ENCODE measurements at regions not wholly inside any gene's neighbourhood (a gene's known extent, or its start where the extent isn't known, plus 50 kb on each side); places are given as distances from the start of the nearest gene placed in this dataset.
"Not testable (repeated sequence)": the region's sequence is repeated elsewhere in the genome, so short reads cannot be mapped to it uniquely, and the experiment has no call there.

- H3K27ac ChIP-seq; DNase-seq (ENCODE audit: low read depth, low spot score): not testable (repeated sequence)
Measured at GRCh38 chr1:120465900-120466299, 51.1 kb downstream of the NBPF8 start.

GRCh38 chr1:120477663-120478062 lies 62.8 kb downstream of the NBPF8 start:
- DNase-seq (ENCODE audit: low read depth, low spot score); H3K27ac ChIP-seq: not testable (repeated sequence)

DNA sequence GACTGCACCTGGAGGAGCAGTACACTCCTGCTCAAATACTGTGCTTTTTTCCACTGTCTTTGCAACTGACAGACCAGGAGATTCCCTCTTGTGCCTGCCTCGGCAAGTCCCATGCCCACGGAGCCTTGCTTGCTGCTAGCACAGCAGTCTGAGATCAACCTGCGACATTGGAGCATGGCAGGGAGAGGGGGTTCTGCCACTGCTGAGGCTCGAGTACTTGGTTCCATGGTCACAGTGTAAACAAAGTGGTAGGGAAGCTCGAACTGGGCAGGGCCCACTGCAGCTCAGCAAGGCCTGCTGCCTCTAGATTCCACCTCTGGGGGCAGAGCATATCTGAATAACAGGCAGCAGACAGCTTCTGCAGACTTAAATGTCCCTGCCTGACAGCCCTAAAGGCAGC lies 63.6 kb downstream of the NBPF8 start:
- DNase-seq (ENCODE audit: low read depth, low spot score), result not testable (repeated sequence)

GRCh38 chr1:120487542-120487941 lies 72.7 kb downstream of the NBPF8 start:
- not testable (repeated sequence) for DNase-seq (ENCODE audit: low read depth, low spot score); H3K27ac ChIP-seq

More for the DNA sequence above, 63.6 kb downstream of the NBPF8 start:
- H3K27ac ChIP-seq, result not testable (repeated sequence)

DNA sequence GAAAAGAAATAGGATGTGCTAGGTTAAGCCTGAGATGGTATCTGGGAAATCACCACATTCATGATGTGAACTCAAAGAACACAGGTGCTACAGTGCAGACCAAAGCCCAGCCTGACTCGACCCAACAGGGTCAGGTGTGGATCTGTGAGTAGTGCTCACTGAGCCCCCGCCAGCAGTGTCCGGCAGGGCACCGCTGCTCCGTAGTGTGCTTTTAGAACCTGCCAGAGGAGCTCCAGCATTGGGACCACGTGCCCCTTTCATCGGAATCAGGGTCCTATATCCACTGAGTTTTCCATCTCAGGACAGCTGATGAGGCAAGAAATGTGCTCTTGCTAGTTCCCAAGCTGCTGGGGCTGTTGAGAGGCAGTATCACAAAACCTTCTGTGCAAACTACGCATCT lies 74.4 kb downstream of the NBPF8 start:
- DNase-seq (ENCODE audit: low read depth, low spot score); H3K27ac ChIP-seq: not testable (repeated sequence)

DNA sequence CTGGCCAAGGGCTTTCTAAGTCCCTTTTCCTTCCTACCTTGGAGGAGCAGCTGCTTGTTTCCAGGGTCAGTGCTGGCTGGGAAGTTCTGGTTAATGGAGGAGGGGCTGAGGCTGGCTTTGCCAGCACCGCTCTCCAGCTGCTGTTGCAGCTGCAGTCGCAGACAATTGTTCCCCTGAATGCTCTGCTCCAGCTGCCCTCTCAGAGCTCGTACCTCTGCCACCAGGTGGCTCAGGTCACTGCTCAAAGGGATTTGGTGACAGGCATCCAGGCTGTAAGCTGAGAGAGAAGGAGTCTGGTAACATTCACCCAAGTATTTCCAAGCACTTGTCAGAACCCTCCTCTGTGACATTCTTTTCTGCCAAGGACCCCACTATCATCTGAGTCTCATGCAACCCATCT lies 82.3 kb downstream of the NBPF8 start:
- not testable (repeated sequence) for H3K27ac ChIP-seq; DNase-seq (ENCODE audit: low read depth, low spot score)

DNA sequence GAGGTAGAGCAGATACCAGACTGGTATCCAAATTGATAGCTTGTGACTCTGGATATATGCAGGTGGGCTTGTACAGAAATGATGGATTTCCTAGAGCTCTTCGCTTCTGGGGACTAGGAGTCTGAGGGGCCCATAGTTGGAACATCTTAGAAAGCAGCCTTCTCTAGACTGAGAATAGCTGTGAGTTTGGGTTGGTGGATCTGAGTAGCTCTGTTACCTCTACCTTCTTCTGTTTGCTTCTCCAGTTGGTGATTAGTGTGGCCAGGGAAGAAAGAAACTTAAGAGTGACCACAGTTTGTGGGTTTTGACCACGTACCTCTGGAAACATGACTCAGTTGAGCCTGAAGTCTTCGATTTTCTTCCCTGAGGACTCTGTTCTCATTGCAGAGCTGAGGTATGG lies 88.4 kb downstream of the NBPF8 start:
- H3K27ac ChIP-seq; DNase-seq (ENCODE audit: low read depth, low spot score): not testable (repeated sequence)

- not testable (repeated sequence) for DNase-seq (ENCODE audit: low read depth, low spot score); H3K27ac ChIP-seq
Measured at GRCh38 chr1:120506352-120506751, 91.5 kb downstream of the NBPF8 start.

- DNase-seq (ENCODE audit: low read depth, low spot score); H3K27ac ChIP-seq: not testable (repeated sequence)
Measured at GRCh38 chr1:120508351-120508750, 93.5 kb downstream of the NBPF8 start.

DNA sequence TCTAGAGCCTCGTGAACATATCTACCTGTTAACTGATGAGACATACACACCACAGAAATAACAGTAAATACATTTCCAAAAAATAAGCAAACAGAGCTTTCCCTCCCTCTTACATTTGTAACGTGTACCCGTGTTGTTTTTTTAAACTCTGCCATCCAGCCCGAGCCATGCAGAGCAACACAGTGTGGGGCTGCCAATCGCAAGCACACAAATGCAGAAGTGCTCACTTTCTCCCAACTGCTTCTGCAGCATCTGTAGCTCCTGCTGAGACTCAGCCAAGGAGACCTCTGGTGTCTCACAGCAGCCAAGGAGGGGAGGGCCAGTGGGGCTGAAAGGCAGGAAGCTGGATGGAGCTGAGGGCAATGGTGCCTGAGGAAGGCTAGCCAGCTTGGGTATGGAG lies 94.4 kb downstream of the NBPF8 start:
- H3K27ac ChIP-seq; DNase-seq (ENCODE audit: low read depth, low spot score): not testable (repeated sequence)

DNA sequence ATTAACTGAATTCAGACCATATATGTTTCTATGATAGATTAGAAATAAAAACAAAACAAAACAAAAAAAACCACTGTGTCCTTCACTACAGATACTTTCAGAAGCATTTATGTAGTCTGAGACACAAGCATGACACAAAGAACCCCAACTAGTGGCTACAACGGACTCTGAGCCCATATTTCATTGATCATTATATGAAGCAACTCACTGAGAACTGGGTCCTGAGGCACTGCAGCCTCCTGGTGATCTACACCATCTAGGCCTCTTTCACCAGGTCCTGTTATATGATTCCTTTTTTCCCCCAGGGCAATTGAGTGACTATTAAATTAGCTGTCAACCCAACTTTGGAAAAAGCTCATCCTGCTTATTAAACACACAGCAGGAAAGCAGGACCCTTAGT lies 98.3 kb downstream of the NBPF8 start:
- H3K27ac ChIP-seq; DNase-seq (ENCODE audit: low read depth, low spot score): not testable (repeated sequence)

GRCh38 chr1:120513531-120513930 lies 98.7 kb downstream of the NBPF8 start:
- not testable (repeated sequence) for DNase-seq (ENCODE audit: low read depth, low spot score)

GRCh38 chr1:120519196-120519595 lies 104.4 kb downstream of the NBPF8 start:
- not testable (repeated sequence) for H3K27ac ChIP-seq; DNase-seq (ENCODE audit: low read depth, low spot score)

More at GRCh38 chr1:120513531-120513930, 98.7 kb downstream of the NBPF8 start:
- H3K27ac ChIP-seq, result not testable (repeated sequence)

- not testable (repeated sequence) for H3K27ac ChIP-seq; DNase-seq (ENCODE audit: low read depth, low spot score)
Measured at GRCh38 chr1:120524416-120524815, 109.6 kb downstream of the NBPF8 start.

DNA sequence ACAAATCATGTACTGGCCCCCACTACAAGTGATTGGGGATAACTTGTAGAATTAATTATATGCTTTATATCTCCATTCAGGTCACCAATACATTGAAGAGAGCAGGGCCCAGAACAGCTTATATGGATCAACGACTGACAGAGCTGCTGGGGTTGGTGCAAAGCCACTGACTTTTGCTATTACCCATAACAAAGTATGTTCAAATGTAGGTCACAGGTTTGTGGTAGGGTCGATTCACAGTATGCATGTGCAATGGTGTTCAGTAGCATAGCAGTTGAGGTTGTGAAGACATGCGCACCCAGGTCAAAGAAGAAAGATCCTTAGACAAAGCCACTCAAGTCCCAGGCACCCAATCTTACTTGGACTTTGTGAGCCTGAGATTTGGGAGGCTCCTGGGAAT lies 110.6 kb downstream of the NBPF8 start:
- H3K27ac ChIP-seq; DNase-seq (ENCODE audit: low read depth, low spot score): not testable (repeated sequence)

- DNase-seq (ENCODE audit: low read depth, low spot score); H3K27ac ChIP-seq: not testable (repeated sequence)
Measured at GRCh38 chr1:120529475-120530089, 114.7 kb downstream of the NBPF8 start.

DNA sequence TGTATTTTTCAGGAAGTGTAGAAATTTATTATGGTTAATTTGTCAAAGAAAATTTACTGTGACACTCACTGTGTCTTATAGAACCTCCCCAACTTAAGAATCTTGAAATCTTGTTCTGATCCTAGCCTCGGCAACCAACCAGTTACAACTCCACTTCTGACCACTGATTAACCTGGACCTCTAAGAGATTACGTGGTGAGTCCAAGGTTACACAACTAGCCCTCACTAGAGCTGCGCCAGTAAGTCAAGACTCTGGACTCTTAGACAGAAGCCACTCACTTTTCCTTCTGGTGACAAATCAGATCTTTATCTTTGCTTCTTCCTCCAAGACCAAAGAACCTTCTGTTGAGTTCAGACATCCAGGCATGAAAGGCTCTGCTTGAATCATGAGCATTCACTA lies 116.6 kb downstream of the NBPF8 start:
- H3K27ac ChIP-seq; DNase-seq (ENCODE audit: low read depth, low spot score): not testable (repeated sequence)

- DNase-seq (ENCODE audit: low read depth, low spot score), result not testable (repeated sequence)
- peak overlapping the region; percentile 94 for H3K27ac ChIP-seq
Measured at GRCh38 chr1:120534361-120535047, 119.7 kb downstream of the NBPF8 start.

DNA sequence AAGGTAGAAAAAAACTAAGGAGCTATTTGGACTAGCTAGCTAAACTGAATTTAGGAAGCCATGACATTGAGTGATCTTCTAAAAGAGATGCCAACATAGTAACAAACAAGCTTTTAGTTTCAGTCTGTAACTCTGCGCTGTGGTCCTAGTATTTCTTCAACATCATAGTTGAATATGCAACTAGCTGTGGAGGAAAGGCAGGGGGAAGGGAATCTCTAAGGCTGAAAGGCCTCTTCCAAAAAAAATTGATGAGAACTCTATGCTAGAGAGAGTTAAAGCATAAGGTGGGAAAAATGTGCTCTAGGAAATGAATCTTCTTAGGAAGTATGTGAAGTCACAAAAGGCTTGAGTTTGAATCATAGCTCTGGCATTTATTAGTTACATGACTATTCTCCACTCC lies 120.2 kb downstream of the NBPF8 start:
- peak overlapping the region; percentile 94 for H3K27ac ChIP-seq
- DNase-seq (ENCODE audit: low read depth, low spot score), result peak; percentile 27

- not testable (repeated sequence) for H3K27ac ChIP-seq; DNase-seq (ENCODE audit: low read depth, low spot score)
Measured at GRCh38 chr1:120541394-120541793, 126.6 kb downstream of the NBPF8 start.

- DNase-seq (ENCODE audit: low read depth, low spot score); H3K27ac ChIP-seq: not testable (repeated sequence)
Measured at GRCh38 chr1:120542365-120542764, 127.5 kb downstream of the NBPF8 start.

DNA sequence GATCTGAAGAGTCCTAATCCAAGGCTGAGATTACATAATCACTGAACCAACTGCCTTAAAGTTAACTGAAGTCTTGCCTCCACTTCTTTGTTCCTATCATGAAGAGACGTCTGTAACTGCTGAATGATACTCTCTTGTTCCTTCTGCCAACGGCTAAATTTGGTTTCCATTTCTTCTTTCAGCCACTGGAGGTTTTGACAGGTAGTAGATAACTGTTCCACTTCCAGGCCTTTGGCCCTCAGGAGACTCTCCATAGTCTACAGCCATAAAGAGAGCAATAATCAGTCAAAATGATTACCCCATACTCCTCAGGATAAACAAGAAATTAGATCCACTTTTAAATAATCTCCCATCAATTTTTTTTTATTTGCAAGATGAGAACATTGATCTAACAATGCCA lies 128.1 kb downstream of the NBPF8 start:
- not testable (repeated sequence) for H3K27ac ChIP-seq; DNase-seq (ENCODE audit: low read depth, low spot score)
